Activated naive CD8-positive, alpha-beta T cell treated with anti-CD3 and anti-CD28 coated beads for 36 hours (primary cell): ENCODE measurements at regions not wholly inside any gene's neighbourhood (a gene's known extent, or its start where the extent isn't known, plus 50 kb on each side); places are given as distances from the start of the nearest gene placed in this dataset.
"Not testable (repeated sequence)": the region's sequence is repeated elsewhere in the genome, so short reads cannot be mapped to it uniquely, and the experiment has no call there.

ENCODE experiments used
- DNase-seq: peaks from one replicate; pipeline ENCODE4 v3.0.0; 2021
- H3K27ac Mint-ChIP-seq: one replicate; pipeline ENCODE4 v1.8.0; 2022; ENCODE audit warnings: mild to moderate bottlenecking, moderate library complexity, mixed read lengths
- H3K27me3 Mint-ChIP-seq: one replicate; pipeline ENCODE4 v1.8.0; 2022; ENCODE audit warnings: mild to moderate bottlenecking, mixed read lengths
- H3K36me3 Mint-ChIP-seq: one replicate; pipeline ENCODE4 v1.8.0; 2021; ENCODE audit warnings: mild to moderate bottlenecking, mixed read lengths
- H3K4me1 Mint-ChIP-seq: one replicate; pipeline ENCODE4 v1.8.0; 2021; ENCODE audit warnings: mixed read lengths
- H3K4me3 Mint-ChIP-seq: one replicate; pipeline ENCODE4 v1.8.0; 2022; ENCODE audit warnings: mild to moderate bottlenecking, moderate library complexity, mixed read lengths
- H3K9me3 Mint-ChIP-seq: one replicate; pipeline ENCODE4 v1.8.0; 2022; ENCODE audit warnings: mixed read lengths

GRCh38 chr19:30848636-30849425 lies 476.6 kb downstream of the ZNF536 start:
- no peak for DNase-seq
- Mint-ChIP-seq H3K4me1 (no peaks in the 10 kb centered on the region), H3K27me3 (no peaks in the 10 kb centered on the region), H3K36me3 (no peaks in the 10 kb centered on the region), H3K27ac (no peak overlapping the region), H3K9me3 (no peaks in the 10 kb centered on the region), H3K4me3 (no peak overlapping the region)

DNA sequence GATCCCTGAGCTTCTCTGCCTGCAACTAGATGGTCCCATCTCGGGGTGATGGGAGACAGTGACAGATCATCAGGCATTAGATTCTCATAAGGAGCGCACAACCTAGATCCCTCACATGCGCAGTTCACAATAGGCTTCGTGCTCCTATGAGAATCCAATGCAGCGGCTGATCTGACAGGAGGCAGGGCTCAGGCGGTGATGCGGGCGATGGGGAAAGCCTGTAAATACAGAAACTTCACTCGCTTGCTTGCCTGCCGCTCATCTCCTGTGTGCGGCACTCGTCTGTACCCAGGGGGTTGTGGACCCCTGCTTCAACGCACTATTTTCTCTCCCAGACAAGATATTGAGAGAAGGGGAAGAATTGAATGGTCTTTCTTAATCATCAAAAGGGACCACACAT lies 473.9 kb downstream of the ZNF536 start:
- H3K36me3 Mint-ChIP-seq: no peaks in the 10 kb centered on the region
- no peak for DNase-seq

GRCh38 chr19:30842926-30843325 lies 470.7 kb downstream of the ZNF536 start:
- H3K4me3 Mint-ChIP-seq: no peak overlapping the region
- no peak overlapping the region for H3K27ac Mint-ChIP-seq
- DNase-seq: no peak
- H3K4me1 Mint-ChIP-seq: no peaks in the 10 kb centered on the region
- H3K9me3 Mint-ChIP-seq: no peaks in the 10 kb centered on the region
- no peaks in the 10 kb centered on the region for H3K36me3 Mint-ChIP-seq
- no peaks in the 10 kb centered on the region for H3K27me3 Mint-ChIP-seq

More for the DNA sequence above, 473.9 kb downstream of the ZNF536 start:
- Mint-ChIP-seq H3K4me3 (no peak overlapping the region), H3K9me3 (no peaks in the 10 kb centered on the region), H3K4me1 (no peaks in the 10 kb centered on the region), H3K27ac (no peak overlapping the region), H3K27me3 (no peaks in the 10 kb centered on the region)

- Mint-ChIP-seq H3K4me3 (no peak overlapping the region), H3K36me3 (no peaks in the 10 kb centered on the region), H3K9me3 (no peaks in the 10 kb centered on the region), H3K4me1 (no peaks in the 10 kb centered on the region), H3K27ac (no peak overlapping the region), H3K27me3 (no peaks in the 10 kb centered on the region)
- no peak for DNase-seq
Measured at GRCh38 chr19:30841934-30842333, 469.8 kb downstream of the ZNF536 start.

GRCh38 chr19:30830875-30831274 lies 458.7 kb downstream of the ZNF536 start:
- Mint-ChIP-seq H3K27me3 (peaks cover 4% of the 10 kb centered on the region), H3K27ac (no peak overlapping the region), H3K9me3 (peaks cover 4% of the 10 kb centered on the region), H3K36me3 (no peaks in the 10 kb centered on the region), H3K4me1 (no peaks in the 10 kb centered on the region), H3K4me3 (no peak overlapping the region)
- DNase-seq: no peak

GRCh38 chr19:30825505-30825904 lies 453.3 kb downstream of the ZNF536 start:
- H3K4me3 Mint-ChIP-seq, H3K27ac Mint-ChIP-seq, DNase-seq: not testable (repeated sequence)

DNA sequence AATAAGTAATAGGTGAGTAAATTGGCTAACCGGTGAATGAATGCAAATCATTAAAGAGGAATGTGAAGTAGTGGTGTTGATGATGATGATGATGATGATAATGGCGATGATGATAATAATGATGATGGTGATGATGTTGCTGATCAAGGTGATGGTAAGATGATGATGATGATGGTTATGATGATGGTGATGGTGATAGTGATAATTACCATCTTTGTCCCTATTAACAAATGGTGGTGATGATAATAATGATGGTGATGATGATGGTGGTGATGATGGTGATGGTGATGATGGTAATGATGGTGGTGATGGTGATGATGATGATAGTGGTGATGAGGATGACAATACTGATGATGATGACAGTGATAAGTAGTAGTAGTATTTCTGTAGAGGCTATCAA lies 452.6 kb downstream of the ZNF536 start:
- Mint-ChIP-seq H3K27ac (no peak overlapping the region), H3K27me3 (peaks cover 7% of the 10 kb centered on the region), H3K9me3 (peaks cover 7% of the 10 kb centered on the region), H3K4me3 (no peak overlapping the region), H3K4me1 (no peaks in the 10 kb centered on the region), H3K36me3 (no peaks in the 10 kb centered on the region)
- no peak for DNase-seq

More at GRCh38 chr19:30825505-30825904, 453.3 kb downstream of the ZNF536 start:
- not testable (repeated sequence) for H3K4me1 Mint-ChIP-seq, H3K27me3 Mint-ChIP-seq, H3K9me3 Mint-ChIP-seq, H3K36me3 Mint-ChIP-seq

DNA sequence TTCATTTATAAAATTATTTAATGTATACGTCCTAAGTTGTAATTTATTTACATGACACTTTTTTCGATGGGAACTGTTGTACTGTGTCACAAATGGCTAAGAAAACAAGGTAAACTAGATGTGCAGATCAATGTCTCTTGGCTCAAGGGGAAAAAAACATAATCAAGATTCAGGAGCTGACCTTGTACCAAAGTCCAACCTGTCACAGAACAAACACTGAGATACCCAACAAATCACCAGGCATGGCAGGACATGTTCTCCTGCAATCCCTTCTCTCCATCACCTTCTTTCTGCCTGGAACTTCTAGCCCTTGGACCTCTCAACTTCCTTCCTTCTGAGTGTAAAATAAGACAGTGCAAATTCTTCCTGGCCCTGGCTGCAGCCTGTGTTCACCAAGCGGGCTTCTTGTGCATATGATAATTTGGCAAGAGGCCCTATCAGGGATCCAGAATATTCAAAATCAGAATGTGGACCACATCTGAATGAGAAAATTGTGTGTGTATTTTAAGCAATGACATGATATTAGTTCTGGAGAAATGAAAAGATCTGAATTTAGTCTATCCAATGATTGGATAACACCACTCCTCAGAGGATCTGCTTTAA lies 445.9 kb downstream of the ZNF536 start:
- Mint-ChIP-seq H3K27me3 (peaks cover 18% of the 10 kb centered on the region), H3K36me3 (no peaks in the 10 kb centered on the region), H3K4me3 (no peak overlapping the region), H3K9me3 (peaks cover 3% of the 10 kb centered on the region), H3K4me1 (no peaks in the 10 kb centered on the region), H3K27ac (no peak overlapping the region)
- no peak for DNase-seq

GRCh38 chr19:30817197-30817596 lies 445.0 kb downstream of the ZNF536 start:
- Mint-ChIP-seq H3K4me1 (no peaks in the 10 kb centered on the region), H3K9me3 (peaks cover 3% of the 10 kb centered on the region), H3K27ac (no peak overlapping the region), H3K27me3 (peaks cover 18% of the 10 kb centered on the region), H3K4me3 (no peak overlapping the region), H3K36me3 (no peaks in the 10 kb centered on the region)
- DNase-seq: no peak

DNA sequence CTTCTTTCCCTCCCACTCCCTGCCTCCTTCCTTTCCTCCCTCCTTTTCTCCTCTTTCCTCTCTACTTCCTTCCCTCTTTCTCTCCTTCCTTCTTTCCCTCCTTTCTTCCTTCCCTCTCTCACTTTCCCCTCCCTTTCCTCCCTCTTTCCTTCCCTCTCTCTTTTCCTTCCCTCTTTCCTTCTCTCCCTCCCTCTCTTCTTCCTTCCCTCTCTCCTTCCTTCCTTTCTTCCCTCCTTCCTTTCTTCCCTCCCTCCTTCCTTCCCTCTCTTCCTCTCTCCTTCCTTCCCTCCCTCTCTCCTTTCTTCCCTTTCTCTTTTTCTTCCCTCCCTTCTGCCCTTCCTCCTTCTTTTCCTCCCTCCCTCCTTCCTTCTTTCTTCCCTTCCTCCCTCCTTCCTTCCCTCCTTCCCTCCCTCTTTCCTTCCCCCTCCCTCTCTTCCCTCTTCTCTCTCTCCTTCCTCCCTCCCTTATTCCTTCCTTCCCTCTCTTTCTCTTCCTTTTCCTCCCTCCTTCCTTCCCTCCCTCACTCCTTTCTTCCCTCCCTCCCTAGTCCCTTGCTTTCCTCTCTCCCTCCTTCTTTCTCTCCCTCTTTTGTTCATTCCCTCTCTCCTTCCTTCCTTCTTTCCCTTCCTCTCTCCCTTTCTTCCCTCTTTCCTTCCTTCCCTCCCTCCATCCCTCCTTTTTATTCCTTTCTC lies 443.9 kb downstream of the ZNF536 start:
- H3K36me3 Mint-ChIP-seq: no peaks in the 10 kb centered on the region

GRCh38 chr19:30812099-30812678 lies 440.0 kb downstream of the ZNF536 start:
- Mint-ChIP-seq H3K36me3 (no peaks in the 10 kb centered on the region), H3K27me3 (peaks cover 6% of the 10 kb centered on the region), H3K4me3 (no peak overlapping the region), H3K9me3 (peaks cover 3% of the 10 kb centered on the region), H3K4me1 (no peaks in the 10 kb centered on the region), H3K27ac (no peak overlapping the region)
- no peak for DNase-seq

More for the DNA sequence above, 443.9 kb downstream of the ZNF536 start:
- H3K9me3 Mint-ChIP-seq: peaks cover 3% of the 10 kb centered on the region
- peaks cover 14% of the 10 kb centered on the region for H3K27me3 Mint-ChIP-seq
- no peak overlapping the region for H3K4me3 Mint-ChIP-seq
- no peak for DNase-seq
- no peak overlapping the region for H3K27ac Mint-ChIP-seq
- no peaks in the 10 kb centered on the region for H3K4me1 Mint-ChIP-seq

GRCh38 chr19:30811397-30812098 lies 439.4 kb downstream of the ZNF536 start:
- Mint-ChIP-seq H3K27me3 (peaks cover 5% of the 10 kb centered on the region), H3K27ac (no peak overlapping the region), H3K9me3 (peaks cover 3% of the 10 kb centered on the region), H3K4me1 (no peaks in the 10 kb centered on the region), H3K4me3 (no peak overlapping the region), H3K36me3 (no peaks in the 10 kb centered on the region)
- no peak for DNase-seq

- no peak overlapping the region for H3K27ac Mint-ChIP-seq
- no peak overlapping the region for H3K4me3 Mint-ChIP-seq
- no peaks in the 10 kb centered on the region for H3K4me1 Mint-ChIP-seq
- no peaks in the 10 kb centered on the region for H3K36me3 Mint-ChIP-seq
- no peak for DNase-seq
- peaks cover 3% of the 10 kb centered on the region for H3K27me3 Mint-ChIP-seq
- peaks cover 3% of the 10 kb centered on the region for H3K9me3 Mint-ChIP-seq
Measured at GRCh38 chr19:30810726-30811125, 438.5 kb downstream of the ZNF536 start.

- no peak overlapping the region for H3K27ac Mint-ChIP-seq
Measured at GRCh38 chr19:30807278-30807677, 435.1 kb downstream of the ZNF536 start.

DNA sequence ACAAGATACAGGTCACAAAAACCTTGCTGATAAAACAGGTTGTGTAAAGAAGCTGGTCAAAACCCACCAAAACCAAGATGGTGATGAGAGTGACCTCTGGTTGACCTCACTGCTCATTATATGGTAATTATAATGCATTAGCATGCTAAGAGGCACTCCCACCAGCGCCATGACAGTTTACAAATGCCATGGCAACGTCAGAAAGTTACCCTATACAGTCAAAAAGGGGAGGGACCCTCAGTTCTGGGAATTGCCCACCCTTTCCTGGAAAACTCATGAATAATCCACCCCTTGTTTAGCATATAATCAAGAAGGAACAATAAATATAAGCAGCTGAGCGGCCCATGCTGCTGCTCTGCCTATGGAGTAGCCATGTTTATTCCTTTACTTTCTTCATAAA lies 434.1 kb downstream of the ZNF536 start:
- Mint-ChIP-seq H3K4me1 (no peaks in the 10 kb centered on the region), H3K27ac (no peak overlapping the region), H3K36me3 (no peaks in the 10 kb centered on the region), H3K4me3 (no peak overlapping the region), H3K9me3 (no peaks in the 10 kb centered on the region), H3K27me3 (no peaks in the 10 kb centered on the region)
- no peak for DNase-seq

More at GRCh38 chr19:30807278-30807677, 435.1 kb downstream of the ZNF536 start:
- H3K36me3 Mint-ChIP-seq: no peaks in the 10 kb centered on the region
- no peak overlapping the region for H3K4me3 Mint-ChIP-seq
- no peak for DNase-seq
- H3K4me1 Mint-ChIP-seq: no peaks in the 10 kb centered on the region
- H3K9me3 Mint-ChIP-seq: no peaks in the 10 kb centered on the region
- no peaks in the 10 kb centered on the region for H3K27me3 Mint-ChIP-seq
